GM12872 (cell line): ENCODE measurements at regions not wholly inside any gene's neighbourhood (a gene's known extent, or its start where the extent isn't known, plus 50 kb on each side); places are given as distances from the start of the nearest gene placed in this dataset.

ENCODE experiments used
- TF ChIP-seq, protein P1 (sequence below): IDR thresholded peaks from 3 replicates; pipeline ENCODE4 v1.5.1; 2011; ENCODE audit warnings: low read depth, mild to moderate bottlenecking, low read length, moderate library complexity; ENCODE audit not compliant: insufficient read depth

GRCh38 chr3:102299125-102299877 is 135.5 kb upstream of the ZPLD1 start:
- TF ChIP-seq, protein P1, sequence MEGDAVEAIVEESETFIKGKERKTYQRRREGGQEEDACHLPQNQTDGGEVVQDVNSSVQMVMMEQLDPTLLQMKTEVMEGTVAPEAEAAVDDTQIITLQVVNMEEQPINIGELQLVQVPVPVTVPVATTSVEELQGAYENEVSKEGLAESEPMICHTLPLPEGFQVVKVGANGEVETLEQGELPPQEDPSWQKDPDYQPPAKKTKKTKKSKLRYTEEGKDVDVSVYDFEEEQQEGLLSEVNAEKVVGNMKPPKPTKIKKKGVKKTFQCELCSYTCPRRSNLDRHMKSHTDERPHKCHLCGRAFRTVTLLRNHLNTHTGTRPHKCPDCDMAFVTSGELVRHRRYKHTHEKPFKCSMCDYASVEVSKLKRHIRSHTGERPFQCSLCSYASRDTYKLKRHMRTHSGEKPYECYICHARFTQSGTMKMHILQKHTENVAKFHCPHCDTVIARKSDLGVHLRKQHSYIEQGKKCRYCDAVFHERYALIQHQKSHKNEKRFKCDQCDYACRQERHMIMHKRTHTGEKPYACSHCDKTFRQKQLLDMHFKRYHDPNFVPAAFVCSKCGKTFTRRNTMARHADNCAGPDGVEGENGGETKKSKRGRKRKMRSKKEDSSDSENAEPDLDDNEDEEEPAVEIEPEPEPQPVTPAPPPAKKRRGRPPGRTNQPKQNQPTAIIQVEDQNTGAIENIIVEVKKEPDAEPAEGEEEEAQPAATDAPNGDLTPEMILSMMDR = no peak

GRCh38 chr3:102301155-102301880 is 133.5 kb upstream of the ZPLD1 start:
- TF ChIP-seq, protein P1 = no peak

GRCh38 chr3:102302020-102302419 is 132.8 kb upstream of the ZPLD1 start:
- TF ChIP-seq, protein P1 = no peak

GRCh38 chr3:102304550-102304949 is 130.3 kb upstream of the ZPLD1 start:
- TF ChIP-seq, protein P1 = no peak

GRCh38 chr3:102307442-102307841 is 127.4 kb upstream of the ZPLD1 start:
- TF ChIP-seq, protein P1 = no peak

- TF ChIP-seq, protein P1 = no peak
These were observed 105.7 kb upstream of the ZPLD1 start for GRCh38 chr3:102329066-102329465.

DNA sequence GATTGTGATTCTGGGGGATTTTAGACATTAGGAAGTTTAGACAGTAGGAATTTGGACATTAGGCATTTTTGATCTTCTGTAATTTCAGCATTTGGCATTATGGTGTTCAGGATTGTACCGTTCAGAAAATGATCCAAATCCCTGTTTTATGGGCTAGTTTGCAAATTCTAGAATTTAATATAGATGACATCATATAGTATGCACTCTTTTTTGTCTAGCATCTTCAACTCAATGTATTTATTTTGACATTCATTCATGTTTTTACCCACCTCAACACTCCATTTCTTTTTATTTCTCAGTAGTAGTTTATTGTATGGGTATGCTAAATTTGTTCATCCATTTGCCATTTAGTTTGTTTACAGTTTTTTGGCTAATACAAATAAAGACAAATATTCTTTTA is 105.3 kb upstream of the ZPLD1 start:
- TF ChIP-seq, protein P1 = no peak
